Cerebellar cortex (tissue), 1 donor: ENCODE measurements at regions not wholly inside any gene's neighbourhood (a gene's known extent, or its start where the extent isn't known, plus 50 kb on each side); places are given as distances from the start of the nearest gene placed in this dataset.
A peak's percentile ranks its signal among the peaks of the same experiment; 100 is the strongest.

Source experiments
- DNase-seq: peaks from one replicate; pipeline ENCODE4 v3.0.0-alpha.2; 2015; ENCODE audit warnings: low spot score

DNA sequence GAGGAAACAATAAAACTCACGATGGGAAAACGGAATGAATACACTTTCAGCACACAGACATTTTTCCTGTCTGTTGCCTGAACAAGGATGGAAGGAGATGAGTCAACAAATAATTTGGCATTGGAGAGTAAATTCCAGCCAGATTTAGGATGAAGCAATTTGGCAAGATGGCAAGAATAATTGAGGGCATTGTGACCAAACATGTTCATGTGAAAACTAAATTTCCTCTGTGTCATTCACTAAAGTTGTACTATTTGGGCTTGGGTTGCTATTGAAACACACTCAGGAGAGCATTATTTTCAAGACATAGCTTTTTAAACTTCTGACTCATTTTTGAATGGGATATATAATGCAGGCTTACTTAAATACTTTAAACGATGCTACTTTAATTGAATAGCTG lies 1614.4 kb downstream of the PCDH19 start:
- peak; percentile 0 for DNase-seq

DNA sequence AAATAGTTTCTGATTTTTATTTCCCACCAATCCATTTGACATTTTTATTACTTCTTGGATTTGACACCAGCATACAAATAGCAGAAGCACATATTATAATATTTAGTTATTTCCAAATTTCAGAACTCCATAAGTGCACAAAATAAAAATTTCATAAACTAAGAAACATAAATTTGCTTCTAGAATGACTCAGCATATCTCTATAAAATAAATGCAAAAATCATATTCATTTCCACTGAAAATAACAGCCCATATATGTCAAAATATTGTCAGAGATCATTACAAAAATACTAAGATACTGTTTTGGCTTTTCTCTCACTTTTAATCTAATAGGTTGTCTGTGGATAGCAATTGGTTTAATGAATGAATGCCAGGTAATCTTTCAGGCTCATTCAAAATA lies 1654.2 kb downstream of the PCDH19 start:
- DNase-seq = no peak

GRCh38 chrX:98731821-98732220 lies 1678.3 kb downstream of the PCDH19 start:
- DNase-seq = no peak

DNA sequence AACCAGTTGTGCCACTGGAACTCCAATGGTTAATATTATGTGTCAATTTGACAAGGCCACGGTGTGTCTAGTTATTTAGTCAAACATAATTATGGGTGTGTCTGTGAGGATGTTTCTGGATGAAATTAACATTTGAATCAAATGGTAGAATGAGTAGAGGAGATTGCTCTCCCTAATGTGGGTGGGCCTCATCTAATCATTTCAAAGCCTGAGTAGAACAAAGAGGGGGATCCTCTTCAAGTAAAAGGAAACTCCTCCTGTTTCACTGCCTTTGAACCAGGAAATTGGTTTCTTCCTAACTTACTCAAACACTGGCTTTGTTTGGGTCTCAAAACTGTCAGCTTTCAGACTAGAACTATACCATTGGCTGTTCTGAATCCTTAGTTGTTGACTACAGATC lies 1692.1 kb downstream of the PCDH19 start:
- no peak for DNase-seq
